CD4-positive, alpha-beta T cell (primary cell): ENCODE measurements at regions not wholly inside any gene's neighbourhood (a gene's known extent, or its start where the extent isn't known, plus 50 kb on each side); places are given as distances from the start of the nearest gene placed in this dataset.

Experiments used
- ATAC-seq: fragments of 200-7000 bp; cut with Tn5 transposase; one replicate; pipeline ENCODE4 v1.10.0; 2022; ENCODE audit warnings: mild to moderate bottlenecking; ENCODE audit not compliant: poor library complexity
- CTCF ChIA-PET: fragments of 350-600 bp; sonication (Branson Sonifier 250); formaldehyde crosslinking; loops from one replicate; lab custom pipeline; 2021; ENCODE audit warnings: antibody characterized with exemption, inconsistent platforms; lab: Charles Lee
- POLR2A ChIA-PET: fragments of 350-600 bp; sonication (Branson Sonifier 250); formaldehyde crosslinking; loops from one replicate; lab custom pipeline; 2021; ENCODE audit warnings: antibody characterized with exemption, inconsistent platforms; lab: Charles Lee
- DNase-seq, 14 experiments: peaks; one replicate each; pipeline ENCODE4 v3.0.0-alpha.2; 2013 to 2020; ENCODE audit warnings: mixed read lengths in 2 of 14
- H3K27ac ChIP-seq, 2 donors: one replicate each; pipeline versions ENCODE4 v1.5.1 to v1.7.0; 2013; ENCODE audit warnings: low read length in 2 of 2, low read depth in 1 of 2, mild to moderate bottlenecking in 1 of 2
- H3K27me3 ChIP-seq, 2 experiments: 1 replicate in 1 of 2; 2 replicates in 1 of 2; pipeline versions ENCODE4 v1.6.1 to v1.7.0; 2013; ENCODE audit warnings: low read length in 2 of 2, control low read depth in 1 of 2, mild to moderate bottlenecking in 1 of 2, moderate library complexity in 1 of 2; ENCODE audit not compliant: insufficient read depth in 2 of 2, control insufficient read depth in 1 of 2
- H3K36me3 ChIP-seq: one replicate; pipeline ENCODE4 v1.6.1; 2013; ENCODE audit warnings: low read length, control low read depth; ENCODE audit not compliant: insufficient read depth
- H3K4me1 ChIP-seq: one replicate; pipeline ENCODE4 v1.6.1; 2013; ENCODE audit warnings: low read length, control low read depth; ENCODE audit not compliant: insufficient read depth
- H3K4me3 ChIP-seq: one replicate; pipeline ENCODE4 v1.5.1; 2013; ENCODE audit warnings: mild to moderate bottlenecking, low read length, moderate library complexity
- H3K9me3 ChIP-seq, 2 experiments: 1 replicate in 1 of 2; 2 replicates in 1 of 2; pipeline versions ENCODE4 v1.6.1 to v1.7.0; 2013; ENCODE audit warnings: low read length in 2 of 2, mild to moderate bottlenecking in 2 of 2, control low read depth in 1 of 2, moderate library complexity in 1 of 2; ENCODE audit not compliant: control insufficient read depth in 1 of 2, insufficient read depth in 1 of 2
- H3K27ac Mint-ChIP-seq: one replicate; pipeline ENCODE4 v1.8.0; 2020; ENCODE audit warnings: mixed read lengths
- H3K27me3 Mint-ChIP-seq: one replicate; pipeline ENCODE4 v1.8.0; 2021; ENCODE audit warnings: mixed read lengths
- H3K36me3 Mint-ChIP-seq: one replicate; pipeline ENCODE4 v1.8.0; 2021; ENCODE audit warnings: low read depth, mixed read lengths
- H3K4me1 Mint-ChIP-seq: one replicate; pipeline ENCODE4 v1.8.0; 2021; ENCODE audit warnings: low read depth, mixed read lengths
- H3K4me3 Mint-ChIP-seq: one replicate; pipeline ENCODE4 v1.8.0; 2020; ENCODE audit warnings: mild to moderate bottlenecking, mixed read lengths
- H3K9me3 Mint-ChIP-seq: one replicate; pipeline ENCODE4 v1.8.0; 2020; ENCODE audit warnings: mixed read lengths
- CTCF ChIP-seq: fragments of 200-600 bp; IDR thresholded peaks from one replicate; pipeline ENCODE4 v1.8.0; 2022; ENCODE audit warnings: antibody characterized with exemption, mild to moderate bottlenecking
- intact Hi-C, 2 experiments: fragments of 100-400 bp; cut with DNase I in 1 of 2; cut with micrococcal nuclease in 1 of 2; formaldehyde crosslinking; loops; one replicate each; pipeline versions ENCODE4 v1.15.1 to v1.9.0; 2023 to 2025; cut with DNase I, micrococcal nuclease

GRCh38 chrX:113804291-113804690 is 779.6 kb upstream of the HTR2C start:
- no peaks in the 10 kb centered on the region for H3K9me3 Mint-ChIP-seq
- no peaks in the 10 kb centered on the region for H3K9me3 ChIP-seq
- no peaks in the 10 kb centered on the region for H3K27me3 ChIP-seq
- no peak for TF ChIP-seq CTCF
- no peaks in the 10 kb centered on the region for H3K27me3 Mint-ChIP-seq
- no peak overlapping the region for H3K27ac Mint-ChIP-seq
- ATAC-seq (no peak), DNase-seq (no peak)
- POLR2A ChIA-PET = no interaction called here
- H3K4me3 ChIP-seq = no peak overlapping the region
- H3K4me3 Mint-ChIP-seq = no peak overlapping the region
- no peaks in the 10 kb centered on the region for H3K36me3 Mint-ChIP-seq
- no peaks in the 10 kb centered on the region for H3K4me1 Mint-ChIP-seq
- H3K4me1 ChIP-seq = no peaks in the 10 kb centered on the region
- H3K27ac ChIP-seq = no peak overlapping the region
- CTCF ChIA-PET = no interaction called here
- no peaks in the 10 kb centered on the region for H3K36me3 ChIP-seq
- intact Hi-C loops = no loop called here

- TF ChIP-seq CTCF = no peak
- intact Hi-C loops = no loop called here
- POLR2A ChIA-PET = no interaction called here
- H3K27me3 Mint-ChIP-seq = no peaks in the 10 kb centered on the region
- H3K4me1 ChIP-seq = no peaks in the 10 kb centered on the region
- H3K27ac ChIP-seq = no peak overlapping the region
- DNase-seq (no peak), ATAC-seq (no peak)
- no peaks in the 10 kb centered on the region for H3K36me3 ChIP-seq
- no peak overlapping the region for H3K27ac Mint-ChIP-seq
- CTCF ChIA-PET = no interaction called here
- H3K9me3 ChIP-seq = no peaks in the 10 kb centered on the region
- H3K4me1 Mint-ChIP-seq = no peaks in the 10 kb centered on the region
- no peak overlapping the region for H3K4me3 ChIP-seq
- no peak overlapping the region for H3K4me3 Mint-ChIP-seq
- no peaks in the 10 kb centered on the region for H3K36me3 Mint-ChIP-seq
- H3K27me3 ChIP-seq = no peaks in the 10 kb centered on the region
- H3K9me3 Mint-ChIP-seq = no peaks in the 10 kb centered on the region
These were observed 781.0 kb upstream of the HTR2C start for GRCh38 chrX:113802837-113803236.

DNA sequence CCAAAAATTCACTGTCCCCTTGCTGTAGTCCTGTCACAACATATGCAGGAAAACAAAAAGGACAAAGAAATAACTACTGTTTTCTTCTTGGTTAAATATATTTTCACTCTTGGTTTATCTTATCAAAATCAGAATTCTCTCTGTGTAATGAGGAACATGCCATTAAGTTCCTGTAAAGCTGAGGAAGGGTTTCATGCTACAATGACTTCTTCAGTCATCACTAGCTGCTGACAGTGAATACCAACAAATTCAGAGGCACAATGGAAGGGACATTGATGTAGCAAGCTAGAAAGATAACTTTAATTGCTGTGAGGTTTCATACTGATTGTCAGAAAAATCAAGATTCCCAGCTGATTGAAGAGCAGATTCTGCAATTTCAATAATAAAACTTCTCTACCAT is 782.9 kb upstream of the HTR2C start:
- Mint-ChIP-seq H3K9me3 (no peaks in the 10 kb centered on the region), H3K27ac (no peak overlapping the region), H3K36me3 (no peaks in the 10 kb centered on the region), H3K27me3 (no peaks in the 10 kb centered on the region), H3K4me1 (no peaks in the 10 kb centered on the region), H3K4me3 (no peak overlapping the region)
- H3K36me3 ChIP-seq = no peaks in the 10 kb centered on the region
- DNase-seq (no peak), ATAC-seq (no peak)
- ChIA-PET CTCF (no interaction called here), POLR2A (no interaction called here)
- TF ChIP-seq CTCF = no peak
- peaks cover 0 to 4% of the 10 kb centered on the region in 2 experiments for H3K9me3 ChIP-seq
- H3K27ac ChIP-seq = no peak overlapping the region
- no peaks in the 10 kb centered on the region for H3K4me1 ChIP-seq
- no peaks in the 10 kb centered on the region for H3K27me3 ChIP-seq
- no peak overlapping the region for H3K4me3 ChIP-seq
- intact Hi-C loops = no loop called here
